GM12891 (cell line): ENCODE measurements at regions not wholly inside any gene's neighbourhood (a gene's known extent, or its start where the extent isn't known, plus 50 kb on each side); places are given as distances from the start of the nearest gene placed in this dataset.

ENCODE experiments used
- DNase-seq: peaks from one replicate; pipeline ENCODE4 v3.0.0; 2011; ENCODE audit warnings: low spot score; ENCODE audit not compliant: insufficient read length
- FAIRE-seq: peaks from 2 replicates; lab custom pipeline; 2011; peaks lifted over from hg19 to GRCh38; lab: Jason Lieb, UNC
- PAX5 ChIP-seq: IDR thresholded peaks from 2 replicates; pipeline ENCODE4 v1.6.1; 2011; ENCODE audit warnings: low read length, moderate library complexity, mild to moderate bottlenecking; ENCODE audit not compliant: insufficient read depth, severe bottlenecking
- POLR2A ChIP-seq: IDR thresholded peaks from 2 replicates; pipeline ENCODE4 v1.6.1; 2011; ENCODE audit warnings: low read depth, low read length, control low read depth
- POLR2AphosphoS5 ChIP-seq: IDR thresholded peaks from 2 replicates; pipeline ENCODE4 v1.6.1; 2011; ENCODE audit warnings: low read depth, low read length, control low read depth
- POU2F2 ChIP-seq: IDR thresholded peaks from 2 replicates; pipeline ENCODE4 v1.6.1; 2011; ENCODE audit warnings: low read depth, mild to moderate bottlenecking, control low read depth, low read length, moderate library complexity
- SPI1 ChIP-seq: IDR thresholded peaks from 2 replicates; pipeline ENCODE4 v1.6.1; 2011; ENCODE audit warnings: low read depth, low read length, control low read depth
- TAF1 ChIP-seq: IDR thresholded peaks from 2 replicates; pipeline ENCODE4 v1.6.1; 2011; ENCODE audit warnings: low read depth, low read length, control low read depth

GRCh38 chr14:32009976-32010581 lies 67.0 kb upstream of the ARHGAP5 start:
- FAIRE-seq (no peak), DNase-seq (no peak)
- no peak for TF ChIP-seq POLR2A
- TF ChIP-seq POU2F2 = no peak
- no peak for TF ChIP-seq TAF1
- no peak for TF ChIP-seq PAX5
- no peak for TF ChIP-seq SPI1
- TF ChIP-seq POLR2AphosphoS5 = no peak

- no peak for DNase-seq
- no peak for FAIRE-seq
- no peak for TF ChIP-seq POLR2A
- TF ChIP-seq POLR2AphosphoS5 = no peak
- TF ChIP-seq TAF1 = no peak
- TF ChIP-seq PAX5 = no peak
- no peak for TF ChIP-seq SPI1
- TF ChIP-seq POU2F2 = no peak
Observed at GRCh38 chr14:32010604-32011125, 66.4 kb upstream of the ARHGAP5 start.

- no peak for TF ChIP-seq POLR2AphosphoS5
- no peak for TF ChIP-seq PAX5
- no peak for TF ChIP-seq POU2F2
- TF ChIP-seq TAF1 = no peak
- TF ChIP-seq POLR2A = no peak
- no peak for TF ChIP-seq SPI1
- no peak for DNase-seq
- no peak for FAIRE-seq
Observed at GRCh38 chr14:32011225-32011624, 65.9 kb upstream of the ARHGAP5 start.

- no peak for TF ChIP-seq SPI1
- no peak for TF ChIP-seq POU2F2
- TF ChIP-seq POLR2AphosphoS5 = no peak
- no peak for TF ChIP-seq PAX5
- no peak for TF ChIP-seq POLR2A
- no peak for TF ChIP-seq TAF1
- no peak for FAIRE-seq
- DNase-seq = no peak
Observed at GRCh38 chr14:32012062-32012461, 65.0 kb upstream of the ARHGAP5 start.

- TF ChIP-seq PAX5 = no peak
- FAIRE-seq = no peak
- DNase-seq = no peak
Observed at GRCh38 chr14:32012571-32012970, 64.5 kb upstream of the ARHGAP5 start.

- no peak for FAIRE-seq
- no peak for DNase-seq
- TF ChIP-seq POLR2AphosphoS5 = no peak
- no peak for TF ChIP-seq TAF1
- TF ChIP-seq SPI1 = no peak
- no peak for TF ChIP-seq POLR2A
- no peak for TF ChIP-seq PAX5
- TF ChIP-seq POU2F2 = no peak
Observed at GRCh38 chr14:32013083-32013482, 64.0 kb upstream of the ARHGAP5 start.

GRCh38 chr14:32014057-32014456 lies 63.0 kb upstream of the ARHGAP5 start:
- DNase-seq (no peak), FAIRE-seq (no peak)
- TF ChIP-seq POLR2A (no peak), POU2F2 (no peak), POLR2AphosphoS5 (no peak), PAX5 (no peak), TAF1 (no peak), SPI1 (no peak)

GRCh38 chr14:32014498-32014897 lies 62.6 kb upstream of the ARHGAP5 start:
- TF ChIP-seq POU2F2 (no peak), PAX5 (no peak), TAF1 (no peak), SPI1 (no peak), POLR2AphosphoS5 (no peak), POLR2A (no peak)
- no peak for DNase-seq
- no peak for FAIRE-seq

GRCh38 chr14:32015166-32015565 lies 61.9 kb upstream of the ARHGAP5 start:
- no peak for TF ChIP-seq POLR2A
- DNase-seq (no peak), FAIRE-seq (no peak)

GRCh38 chr14:32017587-32017986 lies 59.5 kb upstream of the ARHGAP5 start:
- TF ChIP-seq POLR2AphosphoS5 = no peak
- no peak for TF ChIP-seq POLR2A
- no peak for TF ChIP-seq TAF1
- TF ChIP-seq POU2F2 = no peak
- TF ChIP-seq SPI1 = no peak
- no peak for TF ChIP-seq PAX5
- FAIRE-seq = no peak

More at GRCh38 chr14:32017587-32017986, 59.5 kb upstream of the ARHGAP5 start:
- no peak for DNase-seq
